Smooth muscle cell of the brain vasculature (primary cell): ENCODE measurements at regions not wholly inside any gene's neighbourhood (a gene's known extent, or its start where the extent isn't known, plus 50 kb on each side); places are given as distances from the start of the nearest gene placed in this dataset.
"Not testable (repeated sequence)": the region's sequence is repeated elsewhere in the genome, so short reads cannot be mapped to it uniquely, and the experiment has no call there.

ENCODE experiments used
- DNase-seq: peaks from one replicate; pipeline ENCODE4 v3.0.0-alpha.2; 2012; ENCODE audit warnings: low read depth, low spot score

DNA sequence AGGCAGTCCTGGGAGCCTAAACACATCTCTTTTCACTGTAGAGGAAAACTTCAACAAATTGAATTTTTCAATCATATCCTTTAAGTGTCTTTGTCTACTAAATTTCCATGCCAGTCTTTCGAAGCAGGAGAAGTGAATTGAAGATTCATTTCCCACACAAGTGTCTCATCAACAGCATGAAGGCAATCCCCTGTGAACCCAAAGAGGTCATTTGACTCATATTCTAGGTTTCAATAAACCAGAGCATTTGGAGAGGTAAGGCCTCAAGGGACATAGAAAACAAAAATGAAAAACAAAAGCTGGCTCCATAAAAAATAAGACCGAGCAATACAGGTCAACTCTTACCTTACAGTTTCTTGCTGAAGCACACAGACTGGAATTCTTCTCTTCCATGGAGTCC, 94.1 kb upstream of the ATP1B1 start:
- no peak for DNase-seq

DNA sequence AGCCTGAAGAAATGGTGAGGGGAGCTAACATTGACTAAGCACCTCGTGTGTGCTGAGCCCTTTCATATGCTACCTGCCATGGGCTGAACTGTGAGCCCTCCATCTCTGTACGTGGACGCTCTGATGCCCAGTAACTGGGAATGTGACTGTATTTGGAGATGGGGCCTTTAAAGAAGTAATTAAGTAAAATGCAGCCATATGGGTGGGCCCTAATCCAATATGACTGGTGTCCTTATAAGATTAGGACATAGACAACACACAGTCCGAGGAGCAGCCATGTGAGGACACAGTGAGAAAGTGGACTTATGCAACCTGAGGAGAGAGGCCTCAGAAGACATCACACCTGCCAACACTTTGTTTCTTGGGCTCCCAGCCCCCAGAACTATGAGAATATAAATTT, 92.7 kb upstream of the ATP1B1 start:
- no peak for DNase-seq

DNA sequence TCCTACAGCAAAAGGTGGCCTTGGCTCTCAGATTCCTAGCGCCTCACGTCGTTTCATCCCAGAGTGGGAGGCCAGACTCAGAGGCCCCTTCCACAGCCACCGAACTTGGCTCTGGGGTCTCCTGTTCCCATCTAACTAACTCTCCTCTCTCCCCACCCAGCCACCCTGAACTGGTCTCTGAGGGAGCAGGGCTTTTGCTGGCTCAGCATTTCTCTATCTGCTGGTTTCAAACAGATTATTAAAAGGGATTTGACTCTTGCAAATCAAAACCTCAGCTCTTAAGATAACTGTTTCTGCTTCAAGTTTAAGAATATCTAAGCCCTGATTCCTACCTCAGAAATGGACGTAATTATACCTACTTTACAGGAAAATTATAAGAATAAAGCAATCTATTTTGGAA, 91.0 kb upstream of the ATP1B1 start:
- DNase-seq: no peak

DNA sequence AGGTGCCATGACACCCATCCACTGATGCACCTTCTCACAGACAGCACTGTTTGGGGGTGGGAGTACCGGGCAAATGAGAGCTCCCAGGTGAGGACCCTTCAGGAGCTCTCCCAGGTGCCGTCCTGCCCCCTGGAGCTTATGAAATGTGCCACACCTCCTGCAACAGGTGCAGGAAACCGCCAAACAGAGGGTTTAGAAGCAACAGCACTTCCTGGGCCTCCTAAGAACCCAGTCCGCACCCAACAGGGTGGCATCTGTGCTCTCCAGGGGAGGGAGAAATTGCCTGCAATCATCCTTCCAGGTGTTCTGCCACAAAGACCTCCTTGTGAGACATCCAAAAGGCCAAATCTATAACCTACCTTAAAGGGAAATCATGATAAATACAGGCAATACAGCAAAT, 87.7 kb upstream of the ATP1B1 start:
- DNase-seq: no peak

DNA sequence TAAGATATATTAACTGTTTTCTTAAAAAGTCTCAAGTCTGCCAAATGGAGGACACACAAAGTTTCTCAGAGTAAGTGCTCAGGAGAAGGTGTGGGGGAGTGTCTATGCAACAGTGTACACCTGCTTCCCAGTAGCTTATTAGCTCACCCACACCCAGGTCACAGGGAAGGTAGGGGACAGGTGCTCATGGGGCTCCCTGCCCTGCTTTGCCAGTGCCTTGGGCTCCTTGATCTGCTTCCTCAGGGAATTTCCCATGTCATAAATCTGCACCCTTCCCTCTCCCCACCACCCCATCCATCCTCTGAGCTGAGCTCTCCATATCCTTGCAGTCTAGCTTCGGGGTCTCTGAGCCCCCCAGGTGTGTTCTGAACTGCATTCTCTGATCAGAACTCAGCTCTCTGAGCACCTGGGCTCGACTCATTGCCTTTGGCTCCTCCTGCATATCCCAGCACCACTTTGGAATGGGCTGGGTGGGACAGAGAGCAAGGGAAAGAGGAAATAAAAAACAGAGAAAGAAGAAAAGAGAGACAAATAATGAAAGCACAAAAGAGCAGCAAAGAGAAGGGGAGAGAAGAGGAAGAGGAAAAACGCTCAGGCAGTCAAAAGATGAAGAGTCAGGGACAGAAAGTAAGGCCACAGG, 87.0 kb upstream of the ATP1B1 start:
- DNase-seq: no peak

DNA sequence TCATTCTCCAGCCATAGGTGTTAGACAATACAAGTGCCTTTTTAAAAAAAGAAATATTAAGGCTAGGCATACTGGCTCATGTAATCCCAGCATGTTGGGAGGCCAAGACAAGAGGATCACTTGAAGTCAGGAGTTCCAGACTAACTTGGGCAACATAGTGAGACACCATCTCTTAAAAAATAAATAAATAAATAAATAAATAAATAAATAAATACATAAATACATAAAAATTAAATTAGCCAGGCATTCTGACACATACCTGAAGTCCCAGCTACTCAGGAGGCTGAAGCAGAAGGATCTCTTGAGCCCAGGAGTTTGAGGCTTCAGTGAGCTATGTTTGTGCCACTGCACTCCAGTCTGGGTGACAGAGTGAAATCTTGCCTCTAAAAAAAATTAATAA, 85.8 kb upstream of the ATP1B1 start:
- no peak for DNase-seq

DNA sequence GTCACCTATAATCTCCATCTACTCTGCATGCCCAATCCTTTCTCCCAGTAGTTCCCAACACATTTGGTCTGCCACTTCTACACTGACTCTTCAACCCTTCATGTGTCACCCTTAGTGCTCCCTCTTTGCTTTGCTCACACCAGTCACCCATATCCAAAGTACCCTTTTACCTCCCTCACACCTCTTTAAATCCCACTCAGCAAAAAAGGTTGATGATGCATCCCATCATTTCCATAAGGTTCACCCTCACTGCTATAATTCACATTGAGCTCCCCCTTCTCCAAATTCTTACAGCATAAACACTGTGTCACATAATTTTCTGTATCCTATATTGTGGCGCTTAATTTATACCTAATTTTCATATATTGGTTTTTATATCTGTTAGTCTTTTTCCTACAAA, 83.8 kb upstream of the ATP1B1 start:
- no peak for DNase-seq

DNA sequence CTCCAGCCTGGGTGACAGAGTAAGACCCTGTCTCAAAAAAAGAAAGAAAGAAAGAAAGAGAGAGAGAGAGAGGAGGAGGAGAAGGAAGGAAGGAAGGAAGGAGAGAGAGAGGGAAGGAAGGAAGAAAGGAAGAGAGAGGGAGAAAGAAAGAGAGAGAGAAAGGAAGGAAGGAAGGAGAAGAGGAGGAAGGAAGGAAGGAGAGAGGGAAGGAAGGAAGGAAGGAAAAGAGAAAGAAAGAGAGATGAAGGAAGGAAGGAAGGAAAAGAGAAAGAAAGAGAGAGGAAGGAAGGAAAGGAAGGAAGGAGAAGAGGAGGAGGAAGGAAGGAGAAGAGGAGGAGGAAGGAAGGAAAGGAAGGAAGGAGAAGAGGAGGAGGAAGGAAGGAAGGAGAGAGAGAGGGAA, 82.2 kb upstream of the ATP1B1 start:
- DNase-seq: no peak

DNA sequence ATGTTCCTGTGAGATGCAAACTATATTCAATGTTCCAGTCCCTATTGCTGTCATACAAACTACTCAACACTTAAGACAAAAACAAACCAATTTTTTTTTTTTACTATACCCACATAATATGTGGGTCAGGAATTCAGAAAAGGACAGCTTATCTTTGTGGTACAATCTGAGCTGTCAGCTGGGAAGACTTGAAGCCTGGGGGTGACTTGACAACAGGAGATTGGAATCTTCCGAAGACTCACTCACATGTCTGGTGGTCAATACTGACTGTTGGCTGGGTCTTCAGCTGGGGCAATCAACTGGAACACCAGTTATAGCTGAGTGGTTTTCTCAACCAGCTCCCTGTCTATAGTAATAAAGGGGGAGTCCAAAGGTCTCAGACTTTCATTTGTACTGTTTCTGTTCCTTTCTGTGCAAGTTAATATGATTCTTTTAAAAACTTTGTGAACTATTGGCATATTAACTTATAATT, 81.7 kb upstream of the ATP1B1 start:
- DNase-seq: no peak

DNA sequence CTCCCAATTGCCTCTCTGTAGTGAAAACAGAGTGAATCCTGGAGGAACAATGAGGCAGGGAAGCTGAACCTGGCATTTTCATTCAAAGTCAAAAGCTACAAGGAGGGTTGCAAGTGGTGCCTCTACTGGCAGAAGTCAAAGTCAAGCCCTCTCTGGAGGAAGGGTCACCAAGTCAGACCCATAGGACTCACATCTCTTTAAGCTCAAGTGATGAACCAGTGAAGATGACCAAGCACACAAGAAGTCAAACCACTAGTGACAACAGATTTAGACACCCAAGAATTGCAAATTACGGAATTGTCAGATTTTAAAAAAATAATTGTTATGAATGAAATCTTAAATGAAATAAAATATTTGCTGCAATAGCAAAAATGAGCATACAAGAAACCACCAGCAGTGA, 81.1 kb upstream of the ATP1B1 start:
- no peak for DNase-seq

DNA sequence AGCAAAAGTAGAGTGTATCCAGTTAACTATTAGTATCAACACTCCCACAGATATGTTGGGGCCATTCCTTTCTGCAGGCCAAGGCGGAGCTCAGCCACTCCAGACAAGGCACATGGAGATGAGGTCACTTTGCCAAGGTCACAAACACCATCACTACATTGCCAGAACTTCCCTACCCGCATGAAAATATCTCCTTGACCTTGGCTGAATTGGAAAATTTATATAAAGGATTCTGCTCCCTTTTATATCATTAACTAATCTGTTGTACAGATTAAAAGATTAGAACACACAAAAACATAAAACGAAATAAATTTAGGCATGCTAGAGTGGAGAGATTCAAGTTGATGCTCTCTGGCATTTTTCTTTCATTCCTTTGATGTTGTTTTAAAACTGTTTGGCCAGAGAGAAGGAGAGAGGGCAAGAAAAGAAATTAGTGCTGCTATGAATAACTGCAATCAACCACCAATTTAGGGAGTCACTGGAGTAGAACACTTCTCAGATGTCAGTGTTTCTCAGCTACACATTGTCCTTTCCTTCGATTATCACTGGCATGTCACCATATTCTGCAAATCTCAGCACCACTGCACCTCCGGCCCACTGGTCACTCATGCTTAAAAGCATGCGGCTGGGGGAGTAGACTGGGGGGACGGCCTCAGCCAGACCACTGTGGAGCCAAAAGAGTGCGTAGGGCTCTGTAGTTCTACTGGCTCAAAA, 78.7 kb upstream of the ATP1B1 start:
- DNase-seq: no peak

DNA sequence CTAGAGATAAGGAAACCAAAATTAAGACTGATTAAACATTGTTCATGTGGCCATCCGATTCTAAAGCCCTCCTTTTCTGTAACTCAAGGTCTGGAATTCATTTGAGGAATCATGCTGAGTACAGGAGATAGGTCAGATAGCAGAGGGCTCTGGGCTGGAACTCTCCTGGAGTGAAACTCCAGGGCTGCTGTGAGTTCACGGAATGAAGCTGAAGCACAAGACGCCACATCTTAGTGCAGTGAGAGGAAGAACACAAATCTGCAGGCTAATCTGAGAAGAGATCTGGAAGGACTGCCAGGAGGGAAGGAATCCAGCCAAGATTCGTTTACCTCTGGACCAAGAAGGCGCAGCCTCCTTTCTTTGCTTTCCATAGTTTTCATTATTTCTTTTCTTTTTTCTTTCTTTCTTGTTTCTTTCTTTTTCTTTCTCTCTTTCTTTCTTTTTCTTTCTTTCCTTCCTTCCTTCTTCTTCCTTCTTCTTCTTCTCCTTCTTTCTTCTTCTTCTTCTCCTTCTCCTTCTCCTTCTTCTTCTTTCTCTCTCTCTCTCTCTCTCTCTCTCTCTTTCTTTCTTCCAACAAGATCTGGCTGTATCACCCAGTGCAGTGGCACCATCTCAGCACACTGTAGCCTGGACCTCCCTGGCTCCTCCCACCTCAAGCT, 74.8 kb upstream of the ATP1B1 start:
- DNase-seq: peak; percentile 70

DNA sequence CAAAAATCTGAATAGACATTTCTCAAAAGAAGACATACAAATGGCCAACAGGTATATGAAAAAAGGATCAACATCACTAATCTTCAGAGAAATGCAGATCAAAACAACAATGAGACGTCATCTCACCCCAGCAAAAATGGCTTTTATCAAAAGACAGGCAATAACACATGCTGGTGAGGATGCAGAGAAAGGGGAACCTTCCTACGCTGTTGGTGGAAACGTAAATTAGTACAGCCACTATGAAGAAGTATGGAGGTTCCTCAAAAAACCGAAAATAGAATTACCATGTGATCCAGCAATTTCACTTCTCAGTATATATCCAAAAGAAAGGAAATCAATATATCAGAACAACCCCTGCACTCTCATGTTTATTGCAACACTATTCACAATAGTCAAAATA, 65.1 kb upstream of the ATP1B1 start:
- no peak for DNase-seq

DNA sequence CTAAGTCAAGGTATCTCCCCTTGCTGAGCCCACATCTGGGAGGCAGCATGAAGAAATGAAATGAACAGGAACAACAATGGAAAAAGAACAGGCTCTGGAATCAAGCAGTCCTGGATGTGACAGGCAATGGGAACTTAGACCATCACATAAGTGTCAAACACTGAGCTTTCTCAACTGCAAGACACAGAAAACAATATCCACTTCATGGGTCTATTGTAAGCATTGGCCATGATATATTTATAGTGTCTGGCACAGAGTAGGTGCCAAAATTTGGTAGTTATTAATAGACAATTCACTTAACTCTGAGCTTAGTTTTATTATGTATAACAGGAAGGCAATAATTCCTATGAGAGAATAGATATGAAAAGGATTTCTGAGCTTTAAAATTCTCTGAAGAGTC, 64.1 kb upstream of the ATP1B1 start:
- no peak for DNase-seq

DNA sequence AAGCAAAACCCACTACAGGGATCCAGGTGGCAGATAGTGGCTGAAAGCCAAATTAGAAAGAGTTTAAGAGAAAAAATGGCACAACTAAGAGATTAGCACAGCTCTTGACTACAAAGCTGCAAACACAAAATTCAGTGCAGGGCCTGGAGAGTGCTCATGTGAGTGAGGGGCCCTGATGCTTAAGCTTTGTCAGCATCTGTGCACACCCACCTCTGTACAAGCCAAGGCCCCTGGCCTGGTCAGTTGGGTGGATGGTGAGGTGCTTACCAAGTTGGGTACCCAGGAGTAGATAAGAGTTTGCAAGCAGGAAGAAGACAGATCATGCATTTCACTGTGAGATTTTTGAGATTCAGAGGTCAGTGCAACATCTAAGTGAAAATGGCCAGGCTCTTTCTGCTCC, 62.7 kb upstream of the ATP1B1 start:
- no peak for DNase-seq

DNA sequence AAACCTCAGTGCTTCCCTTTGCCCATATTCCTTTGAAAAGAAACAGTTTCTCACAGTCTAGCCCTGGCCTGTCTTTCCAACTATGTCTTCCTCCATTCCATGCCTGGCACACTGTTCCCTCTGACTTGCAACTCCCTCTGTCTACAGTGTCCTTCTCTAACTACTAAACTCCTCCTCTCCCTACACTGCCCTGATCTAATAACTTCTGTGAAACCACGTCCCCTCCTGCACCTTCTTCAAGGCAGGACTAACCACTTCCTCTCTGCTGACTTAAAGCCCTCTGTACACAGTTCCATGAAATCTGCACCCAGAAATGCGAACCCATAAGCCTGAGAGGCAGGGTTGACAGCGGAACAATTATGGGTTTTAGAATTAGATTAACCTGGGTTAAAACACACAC, 62.2 kb upstream of the ATP1B1 start:
- no peak for DNase-seq

DNA sequence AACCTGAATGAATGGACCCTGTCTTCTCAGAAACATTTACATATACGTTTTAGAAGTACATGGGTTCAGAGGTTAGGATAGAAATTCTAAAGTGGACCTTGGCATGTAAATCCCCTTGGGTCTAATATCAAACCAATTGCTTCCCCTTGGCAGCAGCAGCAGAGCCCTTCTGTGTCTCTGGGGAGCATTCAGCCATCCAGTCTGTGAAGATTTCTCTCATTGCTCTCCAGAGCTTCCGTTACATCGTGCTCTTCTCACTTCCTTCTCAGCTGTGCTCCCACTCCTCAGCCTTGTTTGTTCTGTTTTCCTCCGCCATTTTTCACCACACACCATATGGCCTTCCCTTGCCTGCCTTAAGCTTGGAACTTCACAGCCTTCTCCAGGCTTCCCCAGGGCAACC, 61.5 kb upstream of the ATP1B1 start:
- DNase-seq: no peak

DNA sequence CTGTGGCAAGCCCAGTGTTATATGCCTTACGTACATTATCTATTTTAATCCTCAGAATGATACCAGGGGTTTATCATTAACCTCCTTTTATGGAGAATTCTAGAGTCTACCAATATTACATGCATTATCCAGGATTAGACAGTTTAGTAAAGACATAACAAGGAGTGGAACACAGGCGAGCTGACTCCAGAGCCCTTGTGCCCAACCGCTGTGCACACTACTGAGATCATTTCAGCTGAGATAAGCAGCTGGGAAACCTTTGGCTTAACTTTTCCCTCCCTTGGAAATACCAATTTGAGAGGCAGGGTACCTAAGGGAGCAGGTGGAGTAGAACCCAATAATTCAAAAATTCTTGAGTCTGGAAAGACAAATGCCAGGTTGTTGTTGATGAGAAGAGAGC, 59.8 kb upstream of the ATP1B1 start:
- no peak for DNase-seq

DNA sequence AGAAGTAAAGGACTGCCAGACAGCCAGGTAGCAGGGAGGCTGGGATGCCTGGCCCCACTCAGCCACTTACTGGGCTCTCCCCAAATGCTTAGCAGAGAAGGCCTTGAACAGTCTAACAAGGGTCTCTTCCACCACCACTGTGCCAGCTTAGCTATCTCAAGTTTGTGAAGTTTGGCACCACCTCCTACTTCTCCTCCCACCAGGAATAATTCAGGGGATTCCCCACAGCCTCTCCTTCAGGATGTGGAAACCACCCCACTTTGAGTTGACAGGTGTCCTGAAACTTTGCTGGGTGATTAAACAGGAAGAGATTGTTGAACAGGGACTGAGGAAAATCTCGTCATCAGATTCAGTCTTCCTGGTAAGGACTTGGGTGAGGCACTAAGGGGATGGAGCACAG, 59.4 kb upstream of the ATP1B1 start:
- no peak for DNase-seq

DNA sequence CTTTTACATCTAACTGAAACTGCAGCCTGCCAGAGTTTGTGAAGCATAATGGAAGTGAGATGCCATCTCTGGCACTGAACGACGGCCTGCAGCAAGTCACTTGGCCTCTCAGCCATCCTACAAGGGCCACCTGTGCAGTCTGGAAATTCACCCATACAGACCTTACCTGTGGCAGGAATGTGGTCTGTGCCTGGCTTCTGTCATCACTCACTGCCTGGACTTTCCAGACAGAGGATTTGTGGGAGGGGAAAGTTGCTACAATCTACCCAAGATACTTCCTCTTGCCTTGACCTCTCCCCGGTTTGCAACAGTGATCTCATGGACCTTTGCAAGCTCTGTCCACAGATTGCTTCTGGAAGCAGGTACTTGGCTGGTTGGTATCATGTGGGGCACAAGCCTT, 58.4 kb upstream of the ATP1B1 start:
- no peak for DNase-seq

DNA sequence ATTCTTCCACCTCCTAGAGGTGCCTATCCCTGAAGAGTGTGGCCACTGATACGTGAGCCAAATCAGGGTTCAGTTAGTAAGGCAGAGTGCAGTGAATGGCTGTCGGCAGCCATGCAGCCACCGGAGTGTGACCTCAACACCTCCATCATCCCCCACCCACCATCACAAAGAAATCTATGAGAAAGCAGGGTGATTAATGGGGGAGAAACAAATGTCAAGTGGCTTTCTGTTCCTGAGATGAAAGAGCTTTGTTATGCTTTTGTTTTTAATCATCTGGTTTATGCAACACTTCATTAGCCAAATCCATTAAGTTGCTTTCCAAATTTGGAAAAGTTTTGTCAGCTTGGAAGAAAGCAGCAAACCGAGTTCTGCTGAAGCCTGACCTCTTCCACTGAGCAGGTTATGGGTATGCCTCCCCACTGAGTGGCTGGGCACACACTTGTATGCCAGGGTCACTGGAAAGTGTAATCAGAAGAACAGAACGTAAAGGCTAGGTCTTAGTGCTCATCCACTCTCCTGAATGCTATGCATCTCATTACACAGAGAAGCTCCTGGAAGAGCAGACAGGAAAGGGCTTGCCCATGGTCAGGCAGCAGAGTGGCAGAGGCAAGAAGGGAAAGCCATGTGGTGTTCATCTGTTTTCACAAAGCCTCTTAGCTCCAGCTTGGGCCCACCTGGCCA, 57.1 kb upstream of the ATP1B1 start:
- DNase-seq: no peak

DNA sequence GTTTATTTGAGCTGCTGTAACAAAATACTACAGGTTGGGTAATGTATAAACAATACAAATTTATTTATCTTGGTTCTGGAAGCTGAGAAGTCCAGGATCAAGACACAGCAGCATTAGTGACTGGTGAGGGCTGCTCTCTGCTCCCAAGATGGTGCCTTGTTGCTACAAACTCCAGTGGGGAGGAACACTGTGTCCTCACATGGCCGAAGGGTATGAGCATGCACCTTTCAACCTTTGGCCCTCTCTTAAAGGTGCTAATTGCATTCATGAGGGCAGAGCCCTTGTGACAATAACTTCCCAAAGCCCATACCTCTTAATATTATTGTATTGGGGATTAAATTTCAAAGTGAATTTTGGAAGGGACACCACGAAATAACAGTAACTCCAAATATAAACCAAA, 55.3 kb upstream of the ATP1B1 start:
- DNase-seq: no peak

DNA sequence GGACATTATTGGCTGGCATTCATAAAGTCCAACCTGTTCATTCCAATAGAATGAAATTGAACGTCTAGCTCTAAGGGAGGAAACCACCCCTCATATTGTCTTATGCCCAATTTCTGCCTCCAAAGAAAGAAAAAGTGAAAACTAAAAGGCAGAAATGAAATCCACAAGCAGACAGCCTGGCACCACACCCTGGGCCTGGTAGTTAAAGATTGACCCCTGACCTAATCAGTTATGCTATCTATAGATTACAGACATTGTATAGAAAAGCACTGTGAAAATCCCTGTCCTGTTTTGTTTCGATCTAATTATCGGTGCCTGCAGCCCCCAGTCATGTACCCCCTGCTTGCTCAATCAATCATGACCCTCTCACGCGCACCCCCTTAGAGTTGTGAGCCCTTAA, 54.3 kb upstream of the ATP1B1 start:
- DNase-seq: not testable (repeated sequence)
